ENCODE measurements at regions not wholly inside any gene's neighbourhood (a gene's known extent, or its start where the extent isn't known, plus 50 kb on each side); places are given as distances from the start of the nearest gene placed in this dataset.

GRCh38 chr6:120606743-120607142, 727.5 kb downstream of the TBC1D32 start:
- no peak for TF ChIP-seq CTCF (IDR thresholded peaks at IDR 0.05)
- Histone ChIP-seq H3K9me3 (no peaks in the 10 kb centered on the region), H3K36me3 (no peaks in the 10 kb centered on the region), H3K27me3 (no peaks in the 10 kb centered on the region), H3K4me3 (no peak overlapping the region), H3K4me1 (no peaks in the 10 kb centered on the region), H3K27ac (no peak overlapping the region)
- intact Hi-C loops (cut with DNase I), result no loop called here
- no peak for DNase-seq (ENCODE audit: low spot score in 2 of 2)

- intact Hi-C loops (cut with DNase I), result no loop called here
- Histone ChIP-seq H3K4me1 (no peaks in the 10 kb centered on the region), H3K9me3 (no peaks in the 10 kb centered on the region), H3K4me3 (no peak overlapping the region), H3K27me3 (no peaks in the 10 kb centered on the region), H3K36me3 (no peaks in the 10 kb centered on the region), H3K27ac (no peak overlapping the region)
- no peak for TF ChIP-seq CTCF (IDR thresholded peaks at IDR 0.05)
- no peak for DNase-seq (ENCODE audit: low spot score in 2 of 2)
Observed at GRCh38 chr6:120604510-120604909, 729.8 kb downstream of the TBC1D32 start.

- Histone ChIP-seq H3K4me3 (no peak overlapping the region), H3K4me1 (no peaks in the 10 kb centered on the region)
- DNase-seq (ENCODE audit: low spot score in 2 of 2), result no peak
Observed at GRCh38 chr6:120590611-120591010, 743.7 kb downstream of the TBC1D32 start.

GRCh38 chr6:120588424-120588823, 745.9 kb downstream of the TBC1D32 start:
- TF ChIP-seq CTCF (IDR thresholded peaks at IDR 0.05), result no peak
- Histone ChIP-seq H3K27ac (no peak overlapping the region), H3K27me3 (no peaks in the 10 kb centered on the region), H3K4me3 (no peak overlapping the region), H3K4me1 (no peaks in the 10 kb centered on the region), H3K36me3 (no peaks in the 10 kb centered on the region), H3K9me3 (no peaks in the 10 kb centered on the region)
- DNase-seq (ENCODE audit: low spot score in 2 of 2), result no peak
- intact Hi-C loops (cut with DNase I), result no loop called here

More at GRCh38 chr6:120590611-120591010, 743.7 kb downstream of the TBC1D32 start:
- Histone ChIP-seq H3K36me3 (no peaks in the 10 kb centered on the region), H3K27ac (no peak overlapping the region), H3K9me3 (no peaks in the 10 kb centered on the region), H3K27me3 (no peaks in the 10 kb centered on the region)
- intact Hi-C loops (cut with DNase I), result no loop called here
- TF ChIP-seq CTCF (IDR thresholded peaks at IDR 0.05), result no peak

GRCh38 chr6:120587381-120587780, 746.9 kb downstream of the TBC1D32 start:
- intact Hi-C loops (cut with DNase I), result no loop called here
- no peaks in the 10 kb centered on the region for H3K4me1 ChIP-seq
- no peaks in the 10 kb centered on the region for H3K9me3 ChIP-seq
- H3K27me3 ChIP-seq, result no peaks in the 10 kb centered on the region
- no peak overlapping the region for H3K4me3 ChIP-seq
- no peak overlapping the region for H3K27ac ChIP-seq
- no peaks in the 10 kb centered on the region for H3K36me3 ChIP-seq
- DNase-seq (ENCODE audit: low spot score in 2 of 2), result no peak
- no peak for TF ChIP-seq CTCF (IDR thresholded peaks at IDR 0.05)

GRCh38 chr6:120584111-120584760, 750.0 kb downstream of the TBC1D32 start:
- intact Hi-C loops (cut with DNase I), result no loop called here
- TF ChIP-seq CTCF (IDR thresholded peaks at IDR 0.05), result no peak
- Histone ChIP-seq H3K27ac (no peak overlapping the region), H3K4me3 (no peak overlapping the region), H3K9me3 (no peaks in the 10 kb centered on the region), H3K27me3 (no peaks in the 10 kb centered on the region), H3K36me3 (no peaks in the 10 kb centered on the region), H3K4me1 (no peaks in the 10 kb centered on the region)
- DNase-seq (ENCODE audit: low spot score in 2 of 2), result no peak

Measured in ascending aorta (tissue), 2 donors.